ENCODE measurements at regions not wholly inside any gene's neighbourhood (a gene's known extent, or its start where the extent isn't known, plus 50 kb on each side); places are given as distances from the start of the nearest gene placed in this dataset.

DNA sequence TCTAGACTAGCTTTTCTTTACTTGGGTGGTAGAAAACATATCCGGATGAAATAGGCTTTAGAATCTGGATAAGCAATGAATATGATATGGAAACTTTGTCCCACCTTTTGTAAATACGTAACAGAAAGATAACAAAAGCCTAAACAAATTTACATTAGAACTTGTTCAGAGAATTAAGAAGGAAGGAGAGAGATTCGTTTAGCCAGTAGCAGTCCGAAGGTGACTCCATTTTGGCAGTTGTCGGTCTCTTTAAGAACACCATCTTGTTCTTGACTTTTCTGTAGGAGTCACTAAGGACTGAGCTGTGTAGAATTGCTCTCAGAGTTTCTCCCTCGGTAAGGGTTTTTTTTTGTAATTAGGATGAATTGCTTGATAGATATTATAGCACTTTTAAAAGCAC lies 475.1 kb downstream of the PCNX1 start:
- Histone ChIP-seq H3K27ac (ENCODE audit: low read depth in 2 of 2, low read length in 2 of 2) (no peak overlapping the region), H3K4me1 (ENCODE audit: control insufficient read depth in 2 of 3, insufficient read depth in 2 of 3, low read depth in 1 of 3, low read length in 3 of 3) (peaks cover 0 to 3% (median 3%) of the 10 kb centered on the region in 3 donors), H3K27me3 (ENCODE audit: control insufficient read depth, insufficient read depth, low read length) (no peaks in the 10 kb centered on the region), H3K36me3 (ENCODE audit: control insufficient read depth in 2 of 3, insufficient read depth in 3 of 3, low read length in 3 of 3) (no peaks in the 10 kb centered on the region), H3K4me3 (ENCODE audit: low read length in 3 of 3) (no peak overlapping the region), H3K9ac (ENCODE audit: low read length in 3 of 3) (no peak overlapping the region), H3K9me3 (ENCODE audit: control insufficient read depth in 2 of 3, insufficient read depth in 1 of 3, low read length in 3 of 3) (no peaks in the 10 kb centered on the region)
- DNase-seq (no peak), FAIRE-seq (no peak)
- intact Hi-C loops (cut with DNase I) = no loop called here
- TF ChIP-seq, protein P1, sequence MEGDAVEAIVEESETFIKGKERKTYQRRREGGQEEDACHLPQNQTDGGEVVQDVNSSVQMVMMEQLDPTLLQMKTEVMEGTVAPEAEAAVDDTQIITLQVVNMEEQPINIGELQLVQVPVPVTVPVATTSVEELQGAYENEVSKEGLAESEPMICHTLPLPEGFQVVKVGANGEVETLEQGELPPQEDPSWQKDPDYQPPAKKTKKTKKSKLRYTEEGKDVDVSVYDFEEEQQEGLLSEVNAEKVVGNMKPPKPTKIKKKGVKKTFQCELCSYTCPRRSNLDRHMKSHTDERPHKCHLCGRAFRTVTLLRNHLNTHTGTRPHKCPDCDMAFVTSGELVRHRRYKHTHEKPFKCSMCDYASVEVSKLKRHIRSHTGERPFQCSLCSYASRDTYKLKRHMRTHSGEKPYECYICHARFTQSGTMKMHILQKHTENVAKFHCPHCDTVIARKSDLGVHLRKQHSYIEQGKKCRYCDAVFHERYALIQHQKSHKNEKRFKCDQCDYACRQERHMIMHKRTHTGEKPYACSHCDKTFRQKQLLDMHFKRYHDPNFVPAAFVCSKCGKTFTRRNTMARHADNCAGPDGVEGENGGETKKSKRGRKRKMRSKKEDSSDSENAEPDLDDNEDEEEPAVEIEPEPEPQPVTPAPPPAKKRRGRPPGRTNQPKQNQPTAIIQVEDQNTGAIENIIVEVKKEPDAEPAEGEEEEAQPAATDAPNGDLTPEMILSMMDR (IDR thresholded peaks at IDR 0.05; ENCODE audit: borderline replicate concordance, extremely low read depth, insufficient read depth) = no peak

DNA sequence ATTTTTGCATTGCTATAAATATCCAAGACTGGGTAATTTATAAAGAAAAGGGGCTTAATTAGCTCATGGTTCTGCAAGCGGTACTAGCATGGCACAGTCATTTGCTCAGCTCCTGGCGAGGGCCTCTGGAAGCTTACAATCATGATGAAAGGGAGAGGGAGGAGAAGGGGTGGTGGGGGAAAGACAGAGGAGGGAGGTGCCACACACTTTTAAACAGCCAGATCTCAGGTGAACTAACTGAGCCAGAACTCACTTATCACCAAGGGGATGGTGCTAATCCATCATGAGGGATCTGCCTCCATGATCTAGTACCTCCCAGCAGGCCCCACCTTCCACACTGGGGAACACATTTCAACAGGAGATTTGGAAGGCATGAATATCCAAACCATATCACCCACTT lies 476.3 kb downstream of the PCNX1 start:
- DNase-seq (no peak), FAIRE-seq (no peak)
- Histone ChIP-seq H3K4me1 (ENCODE audit: control insufficient read depth in 2 of 3, insufficient read depth in 2 of 3, low read depth in 1 of 3, low read length in 3 of 3) (peaks cover 0 to 10% (median 3%) of the 10 kb centered on the region in 3 donors), H3K9me3 (ENCODE audit: control insufficient read depth in 2 of 3, insufficient read depth in 1 of 3, low read length in 3 of 3) (no peaks in the 10 kb centered on the region), H3K27ac (ENCODE audit: low read depth in 2 of 2, low read length in 2 of 2) (no peak overlapping the region), H3K4me3 (ENCODE audit: low read length in 3 of 3) (no peak overlapping the region), H3K36me3 (ENCODE audit: control insufficient read depth in 2 of 3, insufficient read depth in 3 of 3, low read length in 3 of 3) (no peaks in the 10 kb centered on the region), H3K27me3 (ENCODE audit: control insufficient read depth, insufficient read depth, low read length) (no peaks in the 10 kb centered on the region), H3K9ac (ENCODE audit: low read length in 3 of 3) (no peak overlapping the region)
- intact Hi-C loops (cut with DNase I) = no loop called here
- TF ChIP-seq, protein P1 (IDR thresholded peaks at IDR 0.05; ENCODE audit: borderline replicate concordance, extremely low read depth, insufficient read depth) = no peak

DNA sequence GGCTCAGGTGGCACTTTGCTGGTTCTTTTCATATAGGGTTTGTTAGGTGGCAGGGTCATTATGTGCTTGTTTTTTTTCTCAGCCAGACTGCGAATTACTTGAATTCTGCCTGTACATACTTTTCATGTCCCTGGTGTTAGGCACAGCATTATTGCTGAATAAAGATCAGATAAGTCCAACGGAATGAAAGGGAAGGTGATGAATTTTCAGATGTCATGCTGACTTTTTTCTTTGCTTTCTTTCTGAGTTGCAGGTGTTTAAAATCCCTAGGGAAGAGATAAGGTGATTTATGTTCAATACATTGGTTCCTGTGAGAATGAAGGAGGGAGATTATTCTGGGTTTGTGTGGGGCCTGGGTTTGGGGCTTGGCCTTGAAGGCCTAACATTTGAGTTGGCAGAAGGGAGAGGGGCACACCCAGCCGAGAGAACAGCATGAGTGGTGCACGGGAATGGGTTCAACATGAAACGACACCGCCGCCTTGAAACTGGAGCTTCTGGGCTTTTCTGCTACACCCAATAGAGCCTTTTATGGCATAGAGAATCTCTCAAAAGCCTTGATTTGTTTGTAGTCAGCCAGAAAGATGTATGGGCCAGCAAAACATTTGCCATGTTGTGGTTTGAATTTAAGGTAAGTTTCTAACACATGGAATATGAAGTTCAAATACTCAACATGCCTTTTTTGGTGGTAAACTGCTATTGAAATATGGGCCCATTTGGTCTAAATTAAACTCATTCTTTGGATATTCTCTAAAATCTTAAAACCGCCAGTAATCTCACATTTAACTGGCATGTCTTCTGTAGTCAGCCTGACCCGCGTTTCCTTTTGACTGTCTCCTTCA lies 477.0 kb downstream of the PCNX1 start:
- Histone ChIP-seq H3K27me3 (ENCODE audit: control insufficient read depth, insufficient read depth, low read length) (no peaks in the 10 kb centered on the region), H3K4me3 (ENCODE audit: low read length in 3 of 3) (no peak overlapping the region), H3K4me1 (ENCODE audit: control insufficient read depth in 2 of 3, insufficient read depth in 2 of 3, low read depth in 1 of 3, low read length in 3 of 3) (peaks cover 0 to 10% (median 3%) of the 10 kb centered on the region in 3 donors), H3K9ac (ENCODE audit: low read length in 3 of 3) (no peak overlapping the region), H3K27ac (ENCODE audit: low read depth in 2 of 2, low read length in 2 of 2) (no peak overlapping the region), H3K9me3 (ENCODE audit: control insufficient read depth in 2 of 3, insufficient read depth in 1 of 3, low read length in 3 of 3) (no peaks in the 10 kb centered on the region), H3K36me3 (ENCODE audit: control insufficient read depth in 2 of 3, insufficient read depth in 3 of 3, low read length in 3 of 3) (no peaks in the 10 kb centered on the region)
- intact Hi-C loops (cut with DNase I) = no loop called here
- TF ChIP-seq, protein P1 (IDR thresholded peaks at IDR 0.05; ENCODE audit: borderline replicate concordance, extremely low read depth, insufficient read depth) = no peak
- DNase-seq = no peak
- FAIRE-seq = no peak

Measured in kidney (tissue), 13 donors.